GM19239 (cell line): ENCODE measurements at regions not wholly inside any gene's neighbourhood (a gene's known extent, or its start where the extent isn't known, plus 50 kb on each side); places are given as distances from the start of the nearest gene placed in this dataset.

Experiments
- DNase-seq: peaks from one replicate; pipeline ENCODE4 v3.0.0; 2011; ENCODE audit warnings: low spot score; ENCODE audit not compliant: insufficient read length
- FAIRE-seq: peaks from 2 replicates; lab custom pipeline; 2011; peaks lifted over from hg19 to GRCh38; lab: Jason Lieb, UNC

DNA sequence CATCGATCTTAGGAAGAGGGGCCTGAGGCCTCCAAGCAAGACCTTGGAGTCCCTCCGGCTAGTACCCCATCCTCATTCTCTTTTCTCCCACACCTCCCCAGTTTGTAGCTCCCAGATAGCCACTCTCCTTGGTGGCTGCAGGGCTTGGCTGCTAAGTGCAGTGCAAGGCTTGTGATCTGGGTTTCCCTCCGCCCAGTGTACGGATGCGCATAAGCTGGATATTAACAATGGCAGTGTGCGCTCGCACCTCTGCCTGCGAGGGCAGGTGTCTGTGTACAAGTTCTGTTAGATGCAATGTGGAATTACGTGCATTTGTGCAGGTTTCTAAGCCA lies 71.0 kb upstream of the TBCA start:
- DNase-seq (no peak), FAIRE-seq (no peak)

DNA sequence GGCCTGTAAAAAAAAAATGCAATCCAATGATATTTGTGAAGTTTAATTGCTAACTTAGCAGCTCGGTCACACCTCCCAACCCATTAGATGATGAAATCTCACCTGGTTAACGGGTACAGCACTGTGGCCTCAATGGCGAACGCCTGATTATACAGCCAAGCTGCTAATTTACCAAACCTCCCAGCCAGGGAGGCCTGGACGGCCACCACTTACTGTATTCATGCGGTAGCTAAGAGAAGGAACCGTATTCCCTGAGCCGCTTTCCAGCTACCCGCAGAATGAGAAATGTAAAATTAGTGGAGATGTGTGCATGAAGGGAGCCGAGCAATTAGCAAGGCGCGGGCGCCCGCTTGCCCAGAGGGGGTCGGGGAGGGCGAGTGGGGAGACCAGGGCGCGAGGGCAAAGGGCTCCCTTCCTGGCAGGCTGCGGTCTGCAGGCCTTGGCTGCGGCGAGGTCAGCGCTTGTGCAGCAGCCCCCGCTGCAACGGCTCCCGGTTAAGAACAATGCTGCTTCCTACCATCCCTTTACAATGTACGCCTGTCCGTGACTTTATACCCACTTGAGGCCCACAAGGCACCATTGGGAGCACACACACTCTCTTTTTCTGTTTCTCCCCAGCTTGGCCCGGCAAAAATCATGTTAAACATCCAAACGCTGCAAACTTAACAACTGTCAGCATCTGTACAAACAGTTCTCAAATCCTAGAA lies 70.4 kb upstream of the TBCA start:
- no peak for FAIRE-seq
- no peak for DNase-seq

DNA sequence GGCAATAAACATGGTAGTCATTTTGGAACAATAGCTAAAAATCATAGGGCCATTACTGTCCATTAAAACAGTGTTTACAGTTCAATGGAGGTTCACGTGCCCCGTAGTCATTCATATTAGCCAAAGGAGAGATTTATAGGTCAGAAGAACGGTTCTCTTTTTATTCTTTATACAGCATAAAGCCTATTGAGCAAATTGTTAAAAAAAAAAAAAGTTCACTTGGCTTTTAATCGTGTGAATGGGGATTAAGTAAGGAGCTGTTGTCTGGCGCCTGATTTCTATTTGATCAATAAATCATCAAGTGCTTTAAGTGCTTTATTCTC lies 69.1 kb upstream of the TBCA start:
- FAIRE-seq (no peak), DNase-seq (no peak)

GRCh38 chr5:77844623-77845323 lies 68.6 kb upstream of the TBCA start:
- FAIRE-seq (no peak), DNase-seq (no peak)

GRCh38 chr5:77844373-77844622 lies 68.2 kb upstream of the TBCA start:
- no peak for DNase-seq
- no peak for FAIRE-seq

DNA sequence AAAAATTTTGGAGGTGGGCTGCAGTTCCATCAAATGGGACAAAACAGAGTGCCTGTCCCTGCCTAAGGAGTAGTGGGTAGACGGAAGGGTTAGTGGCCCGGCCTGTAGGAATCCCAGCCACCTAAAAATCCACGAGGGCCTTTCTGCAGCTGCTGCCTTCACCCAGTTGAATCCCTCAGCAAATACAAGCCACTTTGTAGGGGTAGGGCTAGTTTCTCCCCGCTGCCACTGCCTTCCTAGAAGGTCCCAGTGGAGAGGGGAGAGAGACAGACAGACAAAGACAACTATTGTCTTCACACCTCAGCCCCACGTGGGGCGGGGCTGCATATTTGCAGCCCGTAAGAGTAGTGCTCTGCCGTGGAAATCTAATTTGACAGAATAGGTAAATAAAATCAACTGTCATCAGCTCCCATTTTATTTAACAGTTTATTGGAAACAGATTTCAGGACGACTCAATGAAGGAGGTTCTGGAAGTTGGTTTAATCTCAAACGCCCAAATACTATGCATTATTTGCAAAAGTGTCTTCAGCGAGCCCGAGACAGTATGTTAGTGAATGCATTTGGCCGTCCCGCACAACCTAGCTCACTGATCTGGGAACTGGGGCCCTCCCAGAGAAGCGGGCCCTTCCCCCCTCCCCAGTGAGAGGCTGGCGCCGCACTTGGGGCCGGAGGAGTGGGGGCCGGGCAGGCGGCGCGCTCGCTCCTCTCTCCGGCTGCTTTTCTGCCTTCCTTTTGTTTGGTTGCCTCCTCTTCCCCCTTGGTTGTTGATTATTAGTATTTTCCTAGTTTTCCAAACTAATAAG lies 67.6 kb upstream of the TBCA start:
- no peak for FAIRE-seq

GRCh38 chr5:77842243-77842642 lies 66.1 kb upstream of the TBCA start:
- no peak for FAIRE-seq
- no peak for DNase-seq

More for the DNA sequence above, 67.6 kb upstream of the TBCA start:
- DNase-seq, result no peak

- DNase-seq (no peak), FAIRE-seq (no peak)
Measured at GRCh38 chr5:77841616-77842015, 65.5 kb upstream of the TBCA start.

GRCh38 chr5:77840930-77841329 lies 64.8 kb upstream of the TBCA start:
- DNase-seq (no peak), FAIRE-seq (no peak)

DNA sequence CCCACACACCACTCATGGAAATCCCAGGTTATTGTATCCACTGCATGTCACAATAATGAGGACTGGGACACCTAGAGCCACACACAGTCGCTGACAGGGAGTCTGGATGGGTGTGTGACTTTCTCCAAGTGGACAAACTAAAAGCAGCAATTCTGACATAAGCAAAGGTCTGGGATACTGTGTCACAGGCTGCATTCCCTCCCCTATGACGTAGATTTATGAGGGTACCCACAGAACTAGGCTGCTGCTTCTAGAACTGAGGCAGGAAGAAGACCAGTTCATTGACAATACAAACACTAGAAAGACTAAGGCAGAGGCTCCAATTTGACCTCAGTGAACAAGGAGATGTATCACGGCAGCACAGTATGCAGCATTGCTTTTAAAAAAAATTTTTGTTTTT lies 63.6 kb upstream of the TBCA start:
- DNase-seq, result no peak
- no peak for FAIRE-seq

DNA sequence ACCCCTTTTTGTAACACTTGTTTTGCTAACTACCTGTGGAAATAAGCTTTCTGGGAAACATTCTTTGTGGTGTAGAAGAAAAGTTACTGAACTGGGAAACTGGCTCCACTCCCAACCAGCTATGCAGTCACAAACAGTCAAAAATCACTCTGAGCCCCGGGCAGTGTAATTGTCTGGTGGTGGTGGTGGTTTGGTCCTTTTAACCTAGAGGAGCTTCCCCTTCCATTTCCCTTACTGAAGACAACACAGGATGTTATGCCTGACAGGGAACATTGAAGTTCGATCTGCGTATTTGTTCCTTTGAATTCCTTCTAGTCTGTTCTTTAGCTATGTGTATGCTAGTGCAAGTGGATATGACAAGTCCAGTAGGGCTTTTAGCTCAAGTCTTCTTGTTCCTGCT lies 56.8 kb upstream of the TBCA start:
- no peak for FAIRE-seq
- DNase-seq, result no peak

GRCh38 chr5:77832166-77832770 lies 56.1 kb upstream of the TBCA start:
- no peak for DNase-seq

DNA sequence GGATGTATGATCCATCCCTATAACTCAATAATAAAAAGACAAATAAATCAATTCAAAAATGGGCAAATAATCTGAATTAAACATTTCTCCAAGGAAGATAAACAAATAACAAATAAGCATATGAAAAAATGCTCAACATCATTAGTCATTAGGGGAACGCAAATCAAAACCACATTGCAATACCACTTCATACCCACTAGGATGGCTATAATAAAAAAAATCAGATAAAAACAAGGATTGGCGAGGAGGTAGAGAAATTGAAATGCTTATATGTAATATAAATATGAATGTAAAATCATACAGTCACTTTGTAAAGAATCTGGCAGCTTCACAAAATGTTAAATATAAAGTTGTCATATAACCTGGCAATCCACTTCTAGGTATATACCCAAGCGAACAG lies 52.3 kb upstream of the TBCA start:
- DNase-seq (no peak), FAIRE-seq (no peak)

More at GRCh38 chr5:77832166-77832770, 56.1 kb upstream of the TBCA start:
- no peak for FAIRE-seq
